Ovary (tissue), 7 donors: ENCODE measurements at regions not wholly inside any gene's neighbourhood (a gene's known extent, or its start where the extent isn't known, plus 50 kb on each side); places are given as distances from the start of the nearest gene placed in this dataset.
A peak's percentile ranks its signal among the peaks of the same experiment; 100 is the strongest.

Experiments used
- DNase-seq, 5 donors: peaks; one replicate each; pipeline ENCODE4 v3.0.0-alpha.2; 2019 to 2020
- H3K27ac ChIP-seq, 2 donors: fragments of 200-600 bp; one replicate each; pipeline versions ENCODE4 v1.5.1 to v1.8.0; 2019 to 2022
- H3K27me3 ChIP-seq: fragments of 200-600 bp; one replicate; pipeline ENCODE4 v1.8.0; 2022
- H3K36me3 ChIP-seq: fragments of 200-600 bp; sonication (generic); one replicate; pipeline ENCODE4 v1.5.1; 2019
- H3K4me1 ChIP-seq: one replicate; pipeline ENCODE4 v1.8.1; 2013; ENCODE audit warnings: mild to moderate bottlenecking, moderate library complexity; ENCODE audit not compliant: insufficient read depth
- H3K4me3 ChIP-seq: fragments of 200-600 bp; sonication (generic); one replicate; pipeline ENCODE4 v1.5.1; 2017
- H3K9me3 ChIP-seq, 2 donors: fragments of 200-600 bp in 1 of 2; sonication (generic) in 1 of 2; one replicate each; pipeline versions ENCODE4 v1.5.1 to v1.8.1; 2013 to 2019; ENCODE audit warnings: mild to moderate bottlenecking in 1 of 2, moderate library complexity in 1 of 2
- EP300 ChIP-seq: sonication (generic); formaldehyde crosslinking; IDR thresholded peaks from one replicate; pipeline ENCODE4 v1.6.1; 2017; ENCODE audit warnings: antibody characterized with exemption
- POLR2A ChIP-seq: fragments of 450-650 bp; IDR thresholded peaks from one replicate; pipeline ENCODE4 v1.6.1; 2017; ENCODE audit warnings: antibody characterized with exemption, mild to moderate bottlenecking, moderate library complexity
- WGBS, 3 donors: extraction: QIAGEN DNeasy Blood & Tissue Kit in 1 of 3; methylation state at CpG; one replicate each; pipeline versions ENCODE4 v1.1.5 to v1.1.7; 2013 to 2017; 5-methylcytosine and 5-hydroxymethylcytosine counted together
- intact Hi-C, 4 donors: fragments of 100-400 bp; cut with DNase I; formaldehyde crosslinking; loops; one replicate each; pipeline versions ENCODE4 v1.11.0 to v1.15.1; 2022 to 2023
- TF ChIP-seq, protein P1 (sequence below), 3 donors: fragments of 450-650 bp in 2 of 3; fragments of 200-600 bp in 1 of 3; IDR thresholded peaks; one replicate each; pipeline versions ENCODE4 v1.5.1 to v1.8.0; 2016 to 2022; ENCODE audit warnings: antibody characterized with exemption in 3 of 3, mild to moderate bottlenecking in 1 of 3
- donor health status: DM: no; HTN: no; CAD: no; lungs with moderate emphysema.
- donor health status: DM: no; HTN: no; CAD: no.
- donor health status: Bipolar disorder and iron deficiency.
- donor health status: DM: no; HTN: no; CAD: no.
- donor health status: DM: yes; HTN: yes; CAD: no.

DNA sequence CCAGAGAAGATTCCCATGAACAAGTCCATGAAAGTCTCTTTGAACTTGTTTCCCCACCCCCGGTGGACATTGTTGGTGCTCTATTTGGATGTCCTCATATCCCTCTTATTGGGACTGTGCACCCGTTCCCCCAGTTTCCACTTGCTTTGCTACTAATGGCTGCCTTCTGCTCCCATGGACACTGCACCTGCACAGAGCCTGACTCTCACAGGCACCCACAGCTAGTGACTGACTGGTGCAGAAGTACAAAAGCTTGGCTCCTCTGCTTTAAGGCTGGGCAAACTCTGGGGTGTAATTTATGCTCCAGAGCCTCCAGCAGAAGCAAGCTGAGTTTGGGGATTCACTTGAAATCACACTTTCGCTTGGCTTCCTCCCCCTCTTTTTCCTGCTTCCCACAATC is 239.9 kb upstream of the BTBD3 start:
- no peak overlapping the region for H3K4me3 ChIP-seq
- no peak for TF ChIP-seq EP300
- no peak for TF ChIP-seq POLR2A
- TF ChIP-seq, protein P1, sequence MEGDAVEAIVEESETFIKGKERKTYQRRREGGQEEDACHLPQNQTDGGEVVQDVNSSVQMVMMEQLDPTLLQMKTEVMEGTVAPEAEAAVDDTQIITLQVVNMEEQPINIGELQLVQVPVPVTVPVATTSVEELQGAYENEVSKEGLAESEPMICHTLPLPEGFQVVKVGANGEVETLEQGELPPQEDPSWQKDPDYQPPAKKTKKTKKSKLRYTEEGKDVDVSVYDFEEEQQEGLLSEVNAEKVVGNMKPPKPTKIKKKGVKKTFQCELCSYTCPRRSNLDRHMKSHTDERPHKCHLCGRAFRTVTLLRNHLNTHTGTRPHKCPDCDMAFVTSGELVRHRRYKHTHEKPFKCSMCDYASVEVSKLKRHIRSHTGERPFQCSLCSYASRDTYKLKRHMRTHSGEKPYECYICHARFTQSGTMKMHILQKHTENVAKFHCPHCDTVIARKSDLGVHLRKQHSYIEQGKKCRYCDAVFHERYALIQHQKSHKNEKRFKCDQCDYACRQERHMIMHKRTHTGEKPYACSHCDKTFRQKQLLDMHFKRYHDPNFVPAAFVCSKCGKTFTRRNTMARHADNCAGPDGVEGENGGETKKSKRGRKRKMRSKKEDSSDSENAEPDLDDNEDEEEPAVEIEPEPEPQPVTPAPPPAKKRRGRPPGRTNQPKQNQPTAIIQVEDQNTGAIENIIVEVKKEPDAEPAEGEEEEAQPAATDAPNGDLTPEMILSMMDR (IDR thresholded peaks at IDR 0.05) = no peak
- no peaks in the 10 kb centered on the region for H3K4me1 ChIP-seq
- intact Hi-C loops = no loop called here
- H3K27ac ChIP-seq = no peak overlapping the region
- no peak for DNase-seq
- no peaks in the 10 kb centered on the region for H3K9me3 ChIP-seq
- no peaks in the 10 kb centered on the region for H3K27me3 ChIP-seq
- H3K36me3 ChIP-seq = no peaks in the 10 kb centered on the region
- WGBS, 3 donors = 86 to 94% (median 90%) methylated on average over 3 of the region's 3 CpGs

DNA sequence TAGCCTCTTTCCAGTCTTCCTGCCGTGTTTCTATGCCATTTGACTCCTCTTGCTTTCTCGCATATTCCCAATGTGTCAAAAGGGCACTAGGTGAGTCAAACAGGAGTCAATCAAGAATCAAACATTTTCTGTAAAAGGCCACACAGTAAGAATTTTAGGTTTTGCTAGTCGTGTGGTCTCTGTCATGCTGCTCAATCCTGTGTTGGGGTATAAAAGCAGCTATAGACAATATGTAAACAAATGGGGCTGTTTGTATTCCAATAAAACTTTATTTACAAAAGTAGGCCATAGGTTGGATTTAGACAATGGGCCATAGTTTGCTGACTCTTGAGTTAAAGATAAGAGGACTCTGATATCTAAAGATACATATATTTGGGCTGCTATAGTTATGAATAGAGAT is 235.4 kb upstream of the BTBD3 start:
- TF ChIP-seq POLR2A = no peak
- TF ChIP-seq, protein P1 (IDR thresholded peaks at IDR 0.05) = no peak
- no peak for TF ChIP-seq EP300
- no peak overlapping the region for H3K4me3 ChIP-seq
- no peak for DNase-seq
- H3K36me3 ChIP-seq = no peaks in the 10 kb centered on the region
- peaks cover 3% of the 10 kb centered on the region for H3K4me1 ChIP-seq
- intact Hi-C loops = no loop called here
- H3K27me3 ChIP-seq = no peaks in the 10 kb centered on the region
- H3K27ac ChIP-seq = no peak overlapping the region
- WGBS, 3 donors = 59 to 69% (median 59%) methylated on average over 3 of the region's 3 CpGs
- no peaks in the 10 kb centered on the region for H3K9me3 ChIP-seq

DNA sequence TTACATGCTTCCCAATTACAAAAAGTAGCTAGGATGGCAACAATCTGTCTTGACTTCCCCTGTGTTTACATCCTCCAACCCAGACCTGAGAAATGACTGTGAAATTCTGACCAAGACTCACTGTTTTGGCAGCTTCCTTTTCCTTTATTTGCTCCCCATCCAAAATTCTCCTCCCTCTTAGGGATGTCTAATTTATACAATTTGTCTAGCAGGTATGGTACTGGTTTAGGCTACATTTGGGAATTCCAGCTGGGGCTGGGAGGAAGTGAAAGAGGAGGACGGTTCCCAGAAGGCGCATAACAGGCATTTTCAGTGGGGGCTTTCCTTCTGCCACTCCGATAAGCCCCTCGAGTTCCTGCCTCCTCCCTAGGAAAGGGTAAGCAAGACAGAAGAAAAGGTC is 231.5 kb upstream of the BTBD3 start:
- H3K27ac ChIP-seq = no peak overlapping the region
- no peaks in the 10 kb centered on the region for H3K27me3 ChIP-seq
- intact Hi-C loops = no loop called here
- no peaks in the 10 kb centered on the region for H3K36me3 ChIP-seq
- no peaks in the 10 kb centered on the region for H3K9me3 ChIP-seq
- peaks cover 3% of the 10 kb centered on the region for H3K4me1 ChIP-seq
- WGBS, 3 donors = 30 to 60% (median 47%) methylated on average over 4 of the region's 4 CpGs
- H3K4me3 ChIP-seq = no peak overlapping the region
- no peak for DNase-seq
- TF ChIP-seq EP300 = no peak
- TF ChIP-seq, protein P1 (IDR thresholded peaks at IDR 0.05) = no peak
- no peak for TF ChIP-seq POLR2A

DNA sequence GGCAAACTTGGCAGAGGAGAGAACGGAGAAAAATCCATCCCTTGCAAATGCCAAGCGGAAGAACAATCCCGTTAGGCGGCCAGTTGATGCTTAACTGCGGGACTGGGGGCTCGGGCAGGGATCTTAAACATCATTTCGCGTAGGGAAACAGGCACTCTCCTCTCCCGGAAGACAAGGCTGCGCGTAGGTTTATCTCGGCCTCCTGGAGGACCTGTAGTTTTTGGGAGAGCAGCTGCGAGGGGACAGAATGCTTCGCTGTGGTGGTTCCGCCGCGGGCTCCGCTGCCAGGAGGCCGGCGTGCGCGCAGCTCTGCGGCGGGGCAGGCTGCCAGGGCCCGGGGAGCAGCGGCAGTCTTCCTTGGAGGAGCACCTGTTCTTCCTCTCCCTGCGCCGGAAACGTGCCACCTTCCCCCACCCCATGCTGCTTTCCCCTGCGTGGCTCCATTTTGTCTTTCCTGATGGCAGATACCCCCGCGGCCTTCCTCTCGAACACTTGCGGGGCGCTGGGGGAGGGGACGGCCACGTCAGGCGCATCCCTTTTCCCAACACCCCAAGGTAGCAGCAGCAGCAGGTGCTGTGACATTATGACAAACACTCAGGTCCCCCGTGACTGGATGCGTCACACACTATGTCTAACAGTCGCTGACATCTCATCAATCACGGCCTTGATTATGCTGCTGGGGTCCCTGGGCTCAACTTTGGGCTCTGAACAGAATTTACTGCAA is 230.7 kb upstream of the BTBD3 start:
- TF ChIP-seq, protein P1 (IDR thresholded peaks at IDR 0.05) = no peak
- TF ChIP-seq POLR2A (no peak), EP300 (no peak)
- Histone ChIP-seq H3K27ac (no peak overlapping the region), H3K36me3 (no peaks in the 10 kb centered on the region), H3K4me3 (peak overlapping the region; percentile 26), H3K4me1 (peaks cover 3% of the 10 kb centered on the region), H3K9me3 (no peaks in the 10 kb centered on the region), H3K27me3 (no peaks in the 10 kb centered on the region)
- peak in 2 of 5 donors; percentile 37 to 46 for DNase-seq
- 6 to 9% (median 7%) methylated on average over 42 of the region's 42 CpGs for WGBS, 3 donors
- intact Hi-C loops = no loop called here
